Vagina (tissue), 2 donors: ENCODE measurements at regions not wholly inside any gene's neighbourhood (a gene's known extent, or its start where the extent isn't known, plus 50 kb on each side); places are given as distances from the start of the nearest gene placed in this dataset.
"Not testable (repeated sequence)": the region's sequence is repeated elsewhere in the genome, so short reads cannot be mapped to it uniquely, and the experiment has no call there.

Experiments
- DNase-seq, 2 donors: peaks; one replicate each; pipeline ENCODE4 v3.0.0-alpha.2; 2017; ENCODE audit errors: extremely low spot score in 2 of 2
- H3K27ac ChIP-seq: fragments of 200-600 bp; sonication (generic); one replicate; pipeline ENCODE4 v1.5.1; 2019
- H3K27me3 ChIP-seq: fragments of 200-600 bp; sonication (generic); one replicate; pipeline ENCODE4 v1.5.1; 2019
- H3K36me3 ChIP-seq, 2 donors: fragments of 200-600 bp; sonication (generic); one replicate each; pipeline ENCODE4 v1.5.1; 2017 to 2019
- H3K4me1 ChIP-seq: fragments of 200-600 bp; sonication (generic); one replicate; pipeline ENCODE4 v1.5.1; 2019
- H3K4me3 ChIP-seq, 2 donors: fragments of 200-600 bp; sonication (generic); 1 replicate in 1 of 2; 2 replicates in 1 of 2; pipeline ENCODE4 v1.5.1; 2016 to 2019
- H3K9me3 ChIP-seq: fragments of 200-600 bp; sonication (generic); one replicate; pipeline ENCODE4 v1.5.1; 2019
- POLR2A ChIP-seq, 2 donors: fragments of 450-650 bp; IDR thresholded peaks; one replicate each; pipeline ENCODE4 v1.6.1; 2017; ENCODE audit warnings: antibody characterized with exemption in 2 of 2, mild to moderate bottlenecking in 2 of 2, moderate library complexity in 2 of 2
- POLR2AphosphoS5 ChIP-seq, 2 donors: sonication (generic); formaldehyde crosslinking; IDR thresholded peaks; one replicate each; pipeline ENCODE4 v1.9.0; 2017; ENCODE audit warnings: antibody characterized with exemption in 2 of 2, mild to moderate bottlenecking in 2 of 2, low read depth in 1 of 2; ENCODE audit not compliant: insufficient read depth in 1 of 2
- intact Hi-C: fragments of 100-400 bp; cut with DNase I; formaldehyde crosslinking; loops from one replicate; pipeline ENCODE4 v1.15.1; 2023
- TF ChIP-seq, protein P1 (sequence below), 3 experiments: fragments of 450-650 bp in 2 of 3; fragments of 200-600 bp in 1 of 3; sonication (generic) in 1 of 3; IDR thresholded peaks; one replicate each; pipeline ENCODE4 v1.5.1; 2017 to 2019; ENCODE audit warnings: antibody characterized with exemption in 3 of 3, mild to moderate bottlenecking in 2 of 3, moderate library complexity in 2 of 3

DNA sequence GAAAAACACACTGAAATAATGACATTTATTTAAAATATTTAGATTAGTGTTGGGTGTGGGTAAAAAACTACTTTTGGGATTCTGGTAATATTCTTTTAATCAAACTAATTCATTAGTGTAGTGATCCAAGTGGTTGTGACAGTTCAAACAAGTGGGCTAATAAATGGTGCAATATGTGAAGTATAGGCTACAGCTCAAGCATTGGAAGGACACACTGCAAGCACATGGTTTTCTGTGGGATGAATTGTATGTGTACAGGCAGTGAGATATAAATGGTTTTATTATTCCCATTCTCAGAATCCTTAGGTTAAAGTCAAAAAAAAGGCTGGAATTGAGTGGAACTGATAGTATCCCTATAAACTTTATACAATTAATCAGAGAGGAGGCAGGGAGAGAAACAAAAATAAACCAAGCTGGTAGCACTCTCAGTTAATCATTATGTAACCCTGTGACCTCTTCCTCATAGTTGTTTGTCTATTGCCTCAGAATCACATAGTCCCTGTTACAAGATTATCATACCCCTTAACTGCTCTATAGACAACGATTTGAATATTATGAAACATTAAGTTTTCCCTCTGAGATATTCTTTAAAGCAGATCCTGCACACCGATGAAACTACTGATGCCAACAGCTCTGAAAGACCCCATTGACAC is 1755.4 kb upstream of the ACO1 start:
- Histone ChIP-seq H3K4me3 (no peak overlapping the region), H3K27me3 (no peaks in the 10 kb centered on the region)
- intact Hi-C loops, result no loop called here

DNA sequence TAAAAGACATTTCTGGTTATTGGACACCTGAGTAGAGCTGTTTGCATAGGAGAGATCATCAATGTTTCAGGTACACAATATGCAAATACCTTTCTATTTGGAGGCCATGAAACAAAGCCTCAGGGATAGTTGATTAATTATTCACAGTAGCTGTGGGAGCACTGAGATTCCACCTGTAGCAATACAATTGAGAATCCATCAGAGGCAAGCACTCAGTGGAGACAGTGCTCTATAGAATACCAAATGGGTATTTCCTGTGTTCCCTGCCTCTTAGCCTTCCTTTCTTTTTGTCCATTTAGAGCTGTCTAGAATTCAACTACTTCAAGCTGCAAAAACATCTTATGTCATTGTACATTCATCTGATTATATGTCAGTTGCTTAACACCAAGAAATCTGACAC is 1754.0 kb upstream of the ACO1 start:
- no peaks in the 10 kb centered on the region for H3K36me3 ChIP-seq
- H3K27ac ChIP-seq, result no peak overlapping the region
- DNase-seq, result no peak
- no peaks in the 10 kb centered on the region for H3K27me3 ChIP-seq
- no peaks in the 10 kb centered on the region for H3K4me1 ChIP-seq
- intact Hi-C loops, result no loop called here
- TF ChIP-seq, protein P1, sequence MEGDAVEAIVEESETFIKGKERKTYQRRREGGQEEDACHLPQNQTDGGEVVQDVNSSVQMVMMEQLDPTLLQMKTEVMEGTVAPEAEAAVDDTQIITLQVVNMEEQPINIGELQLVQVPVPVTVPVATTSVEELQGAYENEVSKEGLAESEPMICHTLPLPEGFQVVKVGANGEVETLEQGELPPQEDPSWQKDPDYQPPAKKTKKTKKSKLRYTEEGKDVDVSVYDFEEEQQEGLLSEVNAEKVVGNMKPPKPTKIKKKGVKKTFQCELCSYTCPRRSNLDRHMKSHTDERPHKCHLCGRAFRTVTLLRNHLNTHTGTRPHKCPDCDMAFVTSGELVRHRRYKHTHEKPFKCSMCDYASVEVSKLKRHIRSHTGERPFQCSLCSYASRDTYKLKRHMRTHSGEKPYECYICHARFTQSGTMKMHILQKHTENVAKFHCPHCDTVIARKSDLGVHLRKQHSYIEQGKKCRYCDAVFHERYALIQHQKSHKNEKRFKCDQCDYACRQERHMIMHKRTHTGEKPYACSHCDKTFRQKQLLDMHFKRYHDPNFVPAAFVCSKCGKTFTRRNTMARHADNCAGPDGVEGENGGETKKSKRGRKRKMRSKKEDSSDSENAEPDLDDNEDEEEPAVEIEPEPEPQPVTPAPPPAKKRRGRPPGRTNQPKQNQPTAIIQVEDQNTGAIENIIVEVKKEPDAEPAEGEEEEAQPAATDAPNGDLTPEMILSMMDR (IDR thresholded peaks at IDR 0.05), result no peak
- no peak for TF ChIP-seq POLR2AphosphoS5 (IDR thresholded peaks at IDR 0.05; ENCODE audit: insufficient read depth in 1 of 2, low read depth in 1 of 2)
- TF ChIP-seq POLR2A (IDR thresholded peaks at IDR 0.05), result no peak
- H3K9me3 ChIP-seq, result no peaks in the 10 kb centered on the region
- H3K4me3 ChIP-seq, result no peak overlapping the region

More for the DNA sequence above, 1755.4 kb upstream of the ACO1 start:
- no peak for TF ChIP-seq POLR2A (IDR thresholded peaks at IDR 0.05)
- TF ChIP-seq, protein P1 (IDR thresholded peaks at IDR 0.05), result no peak
- TF ChIP-seq POLR2AphosphoS5 (IDR thresholded peaks at IDR 0.05; ENCODE audit: insufficient read depth in 1 of 2, low read depth in 1 of 2), result no peak
- Histone ChIP-seq H3K36me3 (no peaks in the 10 kb centered on the region), H3K4me1 (no peaks in the 10 kb centered on the region), H3K9me3 (no peaks in the 10 kb centered on the region), H3K27ac (no peak overlapping the region)
- DNase-seq, result no peak

DNA sequence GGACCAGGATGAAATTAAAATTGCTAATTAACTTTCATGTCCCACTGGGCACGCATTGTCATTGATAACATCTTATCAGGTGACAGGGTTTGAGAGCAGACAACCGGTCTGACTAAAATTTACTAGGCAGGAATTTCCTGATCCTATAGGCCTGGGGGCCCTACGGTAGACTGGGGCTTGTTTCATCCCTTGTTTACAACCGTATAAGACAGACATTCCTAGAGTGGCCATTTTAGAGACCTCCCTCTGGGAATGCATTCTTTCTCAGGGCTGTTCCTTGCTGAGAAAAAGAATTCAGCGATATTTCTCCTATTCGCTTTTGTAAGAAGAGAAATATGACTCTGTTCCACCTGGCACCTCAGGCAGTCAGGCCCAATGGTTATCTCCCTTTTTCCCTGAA is 1737.8 kb upstream of the ACO1 start:
- H3K9me3 ChIP-seq, H3K36me3 ChIP-seq, intact Hi-C loops, H3K27ac ChIP-seq, DNase-seq, H3K4me1 ChIP-seq, H3K27me3 ChIP-seq, H3K4me3 ChIP-seq: not testable (repeated sequence)

DNA sequence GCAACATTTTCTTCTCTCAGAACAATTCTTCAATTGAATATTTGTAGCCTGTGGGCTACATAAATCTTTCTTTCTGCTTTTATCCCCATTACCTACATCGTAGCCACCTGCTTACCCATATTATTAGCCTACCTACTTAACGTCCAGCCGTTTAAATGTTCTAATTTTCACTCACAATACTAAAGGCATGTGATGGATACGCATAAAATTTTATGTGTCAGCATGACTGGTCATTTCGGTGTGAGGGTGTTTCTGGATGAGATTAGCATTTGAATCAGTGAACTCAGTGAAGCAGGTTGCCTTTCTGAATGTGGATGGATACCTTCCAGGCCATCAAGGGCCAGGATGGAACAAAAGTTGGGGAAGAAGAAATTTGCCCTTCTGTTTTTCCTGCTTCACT is 1722.5 kb upstream of the ACO1 start:
- no peak for DNase-seq
- H3K4me3 ChIP-seq, result no peak overlapping the region
- no peaks in the 10 kb centered on the region for H3K9me3 ChIP-seq
- intact Hi-C loops, result no loop called here
- H3K27ac ChIP-seq, result no peak overlapping the region
- TF ChIP-seq POLR2AphosphoS5 (IDR thresholded peaks at IDR 0.05; ENCODE audit: insufficient read depth in 1 of 2, low read depth in 1 of 2) (no peak), POLR2A (IDR thresholded peaks at IDR 0.05) (no peak)
- TF ChIP-seq, protein P1 (IDR thresholded peaks at IDR 0.05), result no peak
- H3K36me3 ChIP-seq, result no peaks in the 10 kb centered on the region
- H3K27me3 ChIP-seq, result no peaks in the 10 kb centered on the region
- no peaks in the 10 kb centered on the region for H3K4me1 ChIP-seq

DNA sequence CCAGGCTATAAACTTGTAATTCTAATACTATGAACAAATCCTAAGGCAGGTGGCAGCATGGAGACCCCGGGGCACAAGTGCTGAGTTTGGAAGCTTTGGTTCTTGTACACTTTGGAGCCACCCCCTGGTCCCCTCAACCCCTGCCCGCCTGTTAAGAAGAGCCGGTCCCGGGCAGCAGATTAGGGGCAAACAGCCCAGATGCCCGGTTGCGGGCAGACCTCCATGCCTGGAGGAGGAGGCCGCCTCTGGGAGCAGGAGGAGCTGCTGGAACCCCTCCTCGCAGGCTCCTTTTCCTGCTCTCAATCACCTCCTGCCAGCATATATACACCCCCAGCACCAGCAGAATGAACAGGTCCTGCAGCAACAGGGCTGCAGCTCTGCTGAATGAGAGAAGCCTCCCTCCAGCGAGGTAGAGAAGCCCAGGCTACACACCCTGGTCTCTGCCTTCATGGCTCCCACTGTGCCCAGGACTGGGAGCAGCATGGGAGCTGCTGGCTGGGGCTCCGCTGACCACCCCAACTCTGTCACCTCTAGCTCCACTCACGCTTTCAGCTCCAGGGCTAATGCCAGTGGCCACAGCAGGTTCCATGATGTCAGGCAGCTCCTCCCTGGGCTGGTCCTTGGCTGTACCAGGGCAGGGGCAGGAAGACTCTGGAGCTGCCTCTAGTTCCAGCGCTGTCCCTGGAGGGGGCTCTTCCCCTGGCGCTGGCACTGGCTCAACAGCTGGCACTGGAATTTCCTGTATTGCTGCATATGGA is 1713.5 kb upstream of the ACO1 start:
- TF ChIP-seq, protein P1 (IDR thresholded peaks at IDR 0.05), result no peak
- TF ChIP-seq POLR2A (IDR thresholded peaks at IDR 0.05) (no peak), POLR2AphosphoS5 (IDR thresholded peaks at IDR 0.05; ENCODE audit: insufficient read depth in 1 of 2, low read depth in 1 of 2) (no peak)
- Histone ChIP-seq H3K27me3 (no peaks in the 10 kb centered on the region), H3K9me3 (no peaks in the 10 kb centered on the region), H3K4me3 (no peak overlapping the region), H3K27ac (no peak overlapping the region), H3K36me3 (no peaks in the 10 kb centered on the region), H3K4me1 (no peaks in the 10 kb centered on the region)
- no peak for DNase-seq
- intact Hi-C loops, result no loop called here
